HuH-7 (cell line): ENCODE measurements at regions not wholly inside any gene's neighbourhood (a gene's known extent, or its start where the extent isn't known, plus 50 kb on each side); places are given as distances from the start of the nearest gene placed in this dataset.
"Not testable (repeated sequence)": the region's sequence is repeated elsewhere in the genome, so short reads cannot be mapped to it uniquely, and the experiment has no call there.

ENCODE experiments used
- DNase-seq: peaks from one replicate; pipeline ENCODE4 v3.0.0; 2011; ENCODE audit warnings: low spot score

DNA sequence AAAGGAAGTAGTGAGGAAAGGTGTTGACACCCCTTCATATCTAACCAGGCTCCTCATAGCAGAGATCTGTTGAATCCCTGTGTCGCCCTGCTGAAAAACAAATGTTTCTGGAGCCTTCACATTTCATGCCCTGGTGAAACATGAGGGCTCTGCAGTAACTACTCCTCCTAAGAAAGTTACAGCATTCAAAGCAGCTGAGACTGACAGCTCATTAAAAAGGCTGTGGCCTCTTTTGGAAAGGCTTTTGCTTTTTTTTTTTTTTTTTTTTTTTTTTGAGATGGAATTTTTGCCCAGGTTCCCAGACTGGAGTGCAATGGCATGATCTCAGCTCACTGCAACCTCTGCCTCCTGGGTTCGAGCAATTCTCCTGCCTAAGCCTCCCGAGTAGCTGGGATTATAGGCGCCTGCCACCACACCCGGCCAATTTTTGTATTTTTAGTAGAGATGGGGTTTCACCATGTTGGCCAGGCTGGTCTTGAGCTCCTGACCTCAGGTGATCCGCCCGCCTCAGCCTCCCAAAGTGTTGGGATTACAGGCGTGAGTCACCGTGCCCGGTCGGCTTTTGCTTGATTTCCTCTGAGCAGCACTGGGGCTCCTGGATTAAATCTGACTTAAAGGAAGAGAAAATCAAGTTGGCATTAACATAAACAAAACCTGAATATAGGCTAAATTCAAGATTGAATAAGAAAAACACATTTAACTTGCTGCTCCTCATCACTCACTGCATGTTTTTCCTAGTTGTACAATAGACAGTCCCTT, 112.9 kb downstream of the PCSK1 start:
- not testable (repeated sequence) for DNase-seq

DNA sequence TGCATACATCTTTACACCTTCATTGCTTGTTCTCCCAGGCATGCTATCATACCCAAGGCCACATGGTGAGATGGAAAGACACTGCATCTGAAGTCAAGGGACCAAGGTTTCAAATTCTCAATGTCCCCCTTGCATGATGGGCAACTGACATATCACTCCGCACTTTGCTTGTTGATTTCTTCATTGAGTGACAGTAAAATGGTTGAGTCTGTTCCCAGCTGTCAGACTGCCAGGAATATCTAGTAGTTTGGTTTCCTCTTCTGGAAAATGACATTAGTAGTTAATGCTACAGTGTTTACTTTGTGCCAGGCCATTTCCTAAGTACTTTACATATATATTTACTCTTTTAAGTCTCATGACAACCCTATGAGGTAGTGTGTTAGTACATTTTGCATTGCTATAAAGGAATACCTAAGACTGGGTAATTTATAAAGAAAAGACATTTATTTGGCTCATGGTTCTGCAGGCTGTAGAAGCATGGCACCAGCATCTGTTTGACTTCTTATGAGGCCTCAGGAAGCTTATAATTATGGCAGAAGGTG, 114.4 kb downstream of the PCSK1 start:
- DNase-seq = no peak

DNA sequence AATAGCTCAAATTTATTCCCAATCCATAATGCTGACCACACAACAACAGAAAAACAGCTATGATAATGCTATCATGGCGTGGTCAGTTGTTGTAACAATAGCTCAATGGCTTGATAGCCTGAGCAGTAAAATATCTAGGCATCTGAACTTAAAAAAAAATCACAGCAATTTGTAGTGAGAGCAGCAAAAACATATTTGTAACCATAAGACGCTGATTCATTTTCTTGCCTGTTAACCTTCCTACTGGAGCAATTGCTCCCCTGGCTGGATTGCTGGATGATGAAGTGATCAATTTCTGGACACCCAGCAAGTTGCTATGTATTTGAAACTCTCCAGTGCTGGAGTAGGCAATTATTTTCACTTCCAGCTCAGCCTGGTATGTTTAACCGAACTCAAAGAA, 115.1 kb downstream of the PCSK1 start:
- DNase-seq = no peak

DNA sequence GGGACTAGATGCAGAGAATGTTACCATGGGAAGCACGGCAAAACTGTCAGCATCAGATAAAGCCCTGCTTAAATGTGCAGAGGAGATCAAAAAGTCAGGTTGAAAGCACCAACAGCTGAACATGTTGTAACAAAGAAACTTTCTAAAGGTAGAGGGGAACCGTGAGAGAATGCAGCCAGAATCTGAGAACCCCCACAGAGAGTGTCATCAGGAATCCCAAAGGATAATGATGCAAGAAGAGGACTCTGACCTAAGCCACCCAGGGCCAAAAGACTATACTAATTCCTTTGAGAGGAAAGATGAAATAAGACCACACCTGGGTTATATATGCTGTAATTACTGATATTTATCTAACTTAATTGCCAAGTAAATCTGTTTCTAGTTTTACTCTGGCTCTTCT, 116.6 kb downstream of the PCSK1 start:
- no peak for DNase-seq

DNA sequence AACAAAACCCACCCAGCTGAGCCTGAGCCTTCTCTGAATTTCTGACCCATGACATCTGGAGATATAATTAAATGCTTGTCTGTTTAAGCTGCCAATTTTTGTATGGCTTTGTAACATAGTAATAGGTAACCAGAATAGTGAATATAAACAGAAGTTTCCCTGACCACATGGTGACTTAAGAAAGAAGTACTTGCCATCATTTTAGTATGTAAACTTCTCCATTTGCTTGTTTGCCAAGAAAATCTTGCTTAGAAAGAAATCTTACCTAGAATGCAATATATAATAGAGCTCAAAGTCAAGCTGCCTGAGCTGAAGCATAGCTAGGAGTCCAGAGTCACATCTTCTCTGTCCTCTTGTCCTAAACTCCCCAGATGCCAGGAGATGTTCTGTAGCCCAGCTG, 117.0 kb downstream of the PCSK1 start:
- no peak for DNase-seq

DNA sequence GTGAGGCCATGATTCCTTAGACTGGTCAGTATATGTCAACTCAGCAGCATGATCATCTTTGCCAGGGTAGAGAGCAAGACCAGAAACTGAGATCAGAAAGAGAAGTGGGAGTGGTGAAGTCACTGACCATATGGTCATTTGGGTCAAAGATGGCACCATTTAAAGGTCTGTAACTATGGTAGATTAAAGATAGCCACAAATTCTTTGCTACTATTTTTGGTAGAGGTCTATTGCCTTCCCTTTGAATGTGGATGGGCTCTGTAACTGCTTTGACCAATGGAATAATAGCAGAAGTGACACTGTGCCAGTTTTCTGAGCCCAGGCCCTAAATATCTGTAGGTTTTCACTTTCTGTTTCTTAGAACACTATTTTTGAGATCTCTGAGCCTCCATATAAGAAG, 117.6 kb downstream of the PCSK1 start:
- DNase-seq = no peak

DNA sequence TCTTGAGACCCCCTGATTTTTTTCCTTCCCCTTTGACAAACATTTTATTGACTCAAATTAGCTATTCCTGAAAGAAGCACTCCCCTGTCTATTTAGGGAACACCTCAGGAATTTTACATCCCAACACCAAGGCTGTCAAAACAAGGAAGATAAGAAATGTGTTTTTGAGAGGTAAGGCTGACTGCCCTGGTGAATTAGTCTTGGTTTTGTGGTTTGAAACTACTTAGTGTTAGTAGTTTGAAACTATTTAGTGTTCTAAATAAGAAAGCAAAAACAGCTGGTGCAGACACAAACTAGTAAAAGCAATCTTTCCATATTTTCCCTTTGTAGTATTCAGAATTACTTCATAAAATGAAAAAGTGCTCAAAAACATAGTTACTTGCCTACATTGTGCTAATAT, 120.7 kb downstream of the PCSK1 start:
- no peak for DNase-seq

DNA sequence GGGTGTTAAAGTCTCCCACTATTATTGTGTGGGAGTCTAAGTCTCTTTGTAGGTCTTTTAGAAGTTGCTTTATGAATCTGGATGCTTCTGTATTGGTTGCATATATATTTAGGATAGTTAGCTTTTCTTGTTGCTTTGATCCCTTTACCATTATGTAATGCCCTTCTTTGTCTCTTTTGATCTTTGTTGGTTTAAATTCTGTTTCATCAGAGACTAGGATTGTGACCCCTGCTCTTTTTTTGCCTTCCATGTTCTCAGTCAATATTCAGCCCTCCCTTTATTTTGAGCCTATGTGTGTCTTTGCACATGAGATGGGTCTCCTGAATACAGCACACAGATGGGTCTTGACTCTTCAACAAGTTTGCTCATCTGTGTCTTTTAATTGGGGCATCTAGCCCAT, 126.0 kb downstream of the PCSK1 start:
- DNase-seq = not testable (repeated sequence)

DNA sequence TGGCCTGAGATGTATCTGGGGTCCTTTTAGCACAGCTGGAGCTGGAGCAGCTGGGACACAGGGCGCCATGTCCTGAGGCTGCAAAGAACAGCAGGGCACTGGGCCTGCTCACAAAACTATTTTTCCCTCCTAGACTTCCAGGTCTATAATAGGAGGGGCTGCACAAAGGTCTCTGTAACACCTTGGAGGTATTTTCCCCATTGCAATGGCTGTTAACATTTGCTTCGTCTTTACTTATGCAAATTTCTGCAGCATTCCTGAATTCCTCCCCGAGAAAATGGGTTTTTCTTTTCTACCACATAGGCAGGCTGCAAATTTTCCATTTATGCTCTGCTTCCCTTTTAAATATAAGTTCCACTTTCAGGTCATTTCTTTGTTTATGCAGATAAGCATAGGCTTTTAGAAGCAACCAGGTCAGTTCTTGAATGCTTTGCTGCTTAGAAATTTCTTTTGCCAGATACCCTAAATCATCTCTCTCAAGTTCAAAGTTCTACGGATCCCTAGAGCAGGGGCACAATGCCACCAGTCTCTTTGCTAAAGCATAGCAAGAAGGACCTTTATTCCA, 130.8 kb downstream of the PCSK1 start:
- DNase-seq = no peak

DNA sequence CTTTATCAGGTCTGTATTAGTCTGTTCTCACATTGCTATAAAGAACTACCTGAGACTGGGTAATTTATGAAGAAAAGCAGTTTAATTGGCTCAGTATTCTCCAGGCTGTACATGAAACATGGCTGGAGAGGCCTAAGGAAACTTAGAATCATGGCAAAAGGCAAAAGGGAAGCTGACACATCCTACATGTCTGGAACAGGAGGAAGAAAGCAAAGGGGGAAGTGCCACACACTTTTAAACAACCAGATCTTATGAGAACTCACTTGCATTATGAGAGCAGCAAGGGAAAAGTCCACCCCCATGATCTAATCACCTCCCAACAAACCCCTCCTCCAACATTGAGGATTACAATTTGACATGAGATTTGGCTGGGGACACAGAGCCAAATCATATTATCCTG, 132.1 kb downstream of the PCSK1 start:
- no peak for DNase-seq

DNA sequence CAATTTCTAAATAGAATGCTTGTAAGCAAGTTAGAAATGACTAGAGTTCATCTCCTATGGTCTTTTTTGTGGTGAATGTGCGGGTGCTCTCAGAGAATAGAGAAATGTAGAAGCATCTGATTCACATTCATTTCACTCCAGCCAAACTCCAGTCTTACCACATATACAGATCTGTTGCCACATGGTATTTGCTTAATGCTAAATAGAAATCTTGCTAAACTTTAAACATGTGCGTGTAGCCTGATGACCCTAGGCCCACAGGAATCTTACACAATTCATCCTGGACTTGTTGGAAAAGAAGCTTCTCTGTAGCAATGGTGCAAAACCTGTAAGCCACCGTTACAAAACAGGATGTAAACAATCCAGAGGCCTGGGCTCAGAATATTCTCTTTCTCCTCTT, 135.2 kb downstream of the PCSK1 start:
- peak; percentile 30 for DNase-seq

DNA sequence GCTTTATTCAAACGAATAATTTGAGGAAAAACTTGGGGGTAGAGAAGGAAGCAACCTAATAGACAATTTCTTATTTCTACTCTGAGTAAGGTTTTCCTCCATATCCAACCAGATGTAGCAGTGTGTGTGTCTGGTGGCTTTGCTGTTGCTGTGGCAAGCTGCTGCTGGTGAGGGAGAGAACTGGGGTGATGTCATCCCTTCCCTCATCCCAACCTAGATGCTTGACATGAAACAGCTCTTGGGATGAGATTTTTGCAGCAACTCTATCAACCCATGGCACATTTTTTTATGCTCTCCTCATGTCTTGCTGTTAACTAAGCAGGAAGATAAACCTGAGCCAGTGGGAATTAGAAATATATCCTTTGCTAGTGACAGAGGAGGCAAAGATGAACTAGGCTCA, 135.8 kb downstream of the PCSK1 start:
- no peak for DNase-seq

DNA sequence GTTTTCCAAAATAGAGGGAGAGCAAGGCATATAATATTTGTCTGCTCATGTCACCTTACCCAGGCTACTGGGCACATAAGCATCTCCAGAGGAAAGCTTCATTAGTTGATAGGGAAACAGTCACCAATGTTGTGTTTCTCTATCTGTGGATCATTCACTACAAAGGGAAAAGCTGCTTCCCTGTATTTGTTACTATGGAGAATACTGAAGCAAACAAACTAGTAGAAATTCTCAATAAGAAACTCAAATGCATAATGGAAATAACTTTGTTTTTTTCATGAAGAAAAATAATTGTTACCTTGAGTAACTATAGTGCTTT, 138.2 kb downstream of the PCSK1 start:
- no peak for DNase-seq

DNA sequence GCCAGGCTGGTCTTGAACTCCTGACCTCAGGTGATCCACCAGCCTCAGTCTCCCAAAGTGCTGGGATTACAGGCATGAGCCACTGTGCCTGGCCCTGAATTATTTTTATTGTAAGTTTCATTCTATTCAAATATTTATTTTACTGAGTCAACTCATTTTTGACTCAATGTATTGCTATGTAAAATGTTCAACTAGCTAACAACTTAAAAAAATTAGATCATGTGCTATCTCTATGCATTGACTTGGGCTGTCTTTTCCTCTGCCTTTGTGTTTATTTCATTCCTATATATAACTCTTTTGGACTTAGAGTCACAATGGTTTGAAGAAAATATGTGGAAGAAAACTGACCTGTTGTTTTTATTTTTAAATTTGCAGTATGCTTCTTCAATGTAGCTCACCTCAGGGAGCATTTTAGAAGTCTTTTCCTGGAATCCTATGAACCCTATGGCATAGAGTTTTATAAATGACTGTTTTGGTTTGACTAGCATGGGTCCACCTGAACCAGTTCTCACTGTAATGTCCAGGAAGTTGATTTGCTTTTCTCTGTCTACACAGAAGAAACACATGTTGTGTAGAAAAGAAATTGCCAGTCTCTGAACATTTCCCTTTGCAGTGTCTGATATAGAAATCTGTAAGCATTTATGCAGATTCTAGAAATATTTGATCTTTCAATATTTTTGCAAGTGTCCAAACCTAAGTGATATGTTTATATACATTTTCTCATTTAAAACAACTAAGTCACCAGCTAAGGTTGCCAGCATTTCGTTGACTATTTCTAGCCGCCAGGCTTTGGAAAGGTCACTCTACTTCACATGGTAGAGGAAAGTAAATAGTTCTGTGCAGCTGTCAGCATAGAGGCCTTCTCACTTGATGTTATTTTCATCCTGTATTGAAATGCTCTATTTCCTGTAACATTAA, 138.8 kb downstream of the PCSK1 start:
- no peak for DNase-seq

DNA sequence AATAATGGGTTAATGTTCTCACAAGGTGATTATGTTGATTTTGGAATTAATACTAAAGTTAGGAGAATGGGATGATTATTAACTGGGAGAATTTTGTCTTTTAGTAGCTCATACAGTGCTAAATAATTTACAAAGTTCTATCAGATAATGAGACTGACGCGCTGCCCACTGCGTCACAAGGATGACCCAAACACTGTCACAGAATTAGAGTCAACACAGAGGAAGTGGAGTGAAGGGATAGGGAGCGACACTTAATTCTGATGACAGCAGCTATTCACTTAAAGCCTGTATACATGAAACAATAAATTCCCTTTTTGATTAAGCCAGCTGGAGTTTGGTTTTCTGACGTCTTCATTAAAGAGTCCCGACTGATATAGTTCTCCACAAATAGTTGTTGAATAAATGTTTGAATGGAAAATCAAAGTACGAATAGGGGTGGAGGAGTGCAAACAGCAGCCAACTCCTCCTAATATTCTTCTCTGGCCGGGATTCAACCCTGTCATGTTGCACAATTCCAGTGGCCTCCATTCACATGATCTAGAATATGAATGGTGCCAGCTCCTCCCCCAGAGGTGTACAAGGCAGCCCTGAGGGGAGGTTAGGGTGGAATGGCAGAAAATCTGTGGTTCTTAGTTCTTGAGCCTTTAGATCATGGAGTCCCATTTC, 140.3 kb downstream of the PCSK1 start:
- DNase-seq = no peak

DNA sequence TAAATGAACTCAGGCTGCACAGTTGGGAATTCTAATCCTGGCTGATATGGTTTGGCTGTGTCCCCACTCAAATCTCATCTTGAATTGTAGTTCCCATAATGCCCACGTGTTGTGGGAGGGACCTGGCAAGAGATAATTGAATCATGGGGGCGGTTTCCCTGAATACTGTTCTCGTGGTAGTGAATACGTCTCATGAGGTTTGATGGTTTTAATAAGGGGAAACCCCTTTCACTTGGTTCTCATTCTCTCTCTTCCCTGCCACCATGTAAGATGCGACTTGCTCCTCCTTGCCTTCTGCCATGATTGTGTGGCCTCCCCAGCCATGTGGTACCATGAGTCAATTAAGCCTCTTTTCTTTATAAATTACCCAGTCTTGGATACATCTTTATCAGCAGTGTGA, 143.8 kb downstream of the PCSK1 start:
- DNase-seq = not testable (repeated sequence)

DNA sequence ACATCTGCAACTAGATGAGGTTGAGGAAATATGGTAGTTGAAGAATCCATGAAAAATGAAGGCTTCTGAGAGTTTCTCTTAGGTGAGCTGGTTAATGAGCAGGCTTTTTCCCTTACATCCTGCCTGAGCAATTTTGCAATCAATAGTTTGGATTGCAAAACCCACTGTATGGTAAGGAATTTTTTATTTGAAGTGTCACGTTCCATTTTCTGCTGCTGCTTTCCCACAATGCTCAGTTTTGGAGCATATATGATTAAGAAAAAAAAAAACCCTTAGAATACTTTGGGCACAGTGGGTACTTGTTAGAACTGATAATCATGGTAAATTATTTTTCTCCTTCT, 144.2 kb downstream of the PCSK1 start:
- DNase-seq = peak; percentile 17

DNA sequence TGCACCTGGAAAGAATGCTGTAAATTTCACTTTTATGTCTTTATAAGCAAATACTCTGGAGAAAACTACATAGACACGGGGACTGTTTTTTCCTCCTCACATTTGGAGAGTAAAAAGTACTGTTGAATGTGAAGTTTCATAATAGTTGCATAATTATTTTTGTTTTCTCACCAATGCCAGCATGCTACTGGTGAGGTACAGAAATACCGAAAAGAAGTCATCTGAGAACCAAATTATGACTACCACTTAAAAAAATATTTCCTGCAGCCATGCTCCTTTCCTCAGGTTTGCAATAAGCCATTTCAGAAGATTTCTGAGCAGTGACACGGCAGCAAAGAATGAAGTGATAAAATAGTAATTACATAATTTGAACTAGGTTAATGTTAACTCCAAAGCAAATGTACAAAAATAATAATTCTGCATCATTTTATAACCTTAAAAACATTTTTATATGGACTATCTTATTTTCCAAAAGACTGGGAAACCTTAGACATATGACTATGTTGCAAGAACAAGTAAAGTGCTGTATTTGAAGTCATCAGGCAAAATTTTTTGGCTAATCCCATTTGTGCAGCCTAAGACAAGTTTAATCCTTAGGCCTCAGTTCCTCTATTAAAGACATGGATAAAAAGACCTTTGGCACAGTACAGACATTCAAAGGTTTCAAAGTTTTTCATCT, 144.7 kb downstream of the PCSK1 start:
- DNase-seq = no peak

DNA sequence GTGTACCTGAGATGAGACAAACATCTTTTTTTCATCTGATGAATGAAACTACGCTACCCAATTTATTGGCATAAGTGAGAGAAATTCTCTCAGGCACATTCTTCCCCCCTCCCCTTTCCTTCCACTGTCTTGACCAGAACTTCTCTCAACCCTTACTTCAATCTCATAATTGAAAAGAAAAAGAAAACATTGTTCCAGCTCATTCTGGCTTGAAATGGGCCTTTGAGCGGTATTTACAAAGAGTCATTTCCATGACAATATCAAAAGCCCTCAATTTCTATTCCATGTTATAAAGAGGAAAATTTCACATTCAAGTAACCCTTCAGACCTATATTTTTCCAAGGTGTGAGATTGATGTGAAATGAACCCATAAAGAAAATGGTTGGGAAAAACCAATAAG, 145.9 kb downstream of the PCSK1 start:
- DNase-seq = no peak

DNA sequence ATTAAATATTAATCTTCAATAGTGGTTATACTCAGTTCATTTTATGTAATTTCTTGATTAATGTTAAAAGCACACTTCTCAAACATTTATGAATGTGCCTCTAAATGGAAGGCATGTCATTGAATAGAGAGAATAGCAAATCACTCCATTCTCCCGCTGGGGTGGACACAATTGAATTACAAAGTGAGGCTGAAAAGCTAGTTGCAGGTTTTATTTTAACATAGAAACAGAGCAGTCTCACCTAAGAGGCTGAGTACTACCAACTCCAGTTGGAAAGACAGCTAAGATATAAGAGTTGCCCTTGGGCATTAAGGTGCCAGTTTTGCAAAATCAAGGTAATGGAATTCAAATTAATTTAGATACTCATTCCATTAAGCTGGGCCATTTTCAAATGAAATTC, 147.2 kb downstream of the PCSK1 start:
- no peak for DNase-seq

DNA sequence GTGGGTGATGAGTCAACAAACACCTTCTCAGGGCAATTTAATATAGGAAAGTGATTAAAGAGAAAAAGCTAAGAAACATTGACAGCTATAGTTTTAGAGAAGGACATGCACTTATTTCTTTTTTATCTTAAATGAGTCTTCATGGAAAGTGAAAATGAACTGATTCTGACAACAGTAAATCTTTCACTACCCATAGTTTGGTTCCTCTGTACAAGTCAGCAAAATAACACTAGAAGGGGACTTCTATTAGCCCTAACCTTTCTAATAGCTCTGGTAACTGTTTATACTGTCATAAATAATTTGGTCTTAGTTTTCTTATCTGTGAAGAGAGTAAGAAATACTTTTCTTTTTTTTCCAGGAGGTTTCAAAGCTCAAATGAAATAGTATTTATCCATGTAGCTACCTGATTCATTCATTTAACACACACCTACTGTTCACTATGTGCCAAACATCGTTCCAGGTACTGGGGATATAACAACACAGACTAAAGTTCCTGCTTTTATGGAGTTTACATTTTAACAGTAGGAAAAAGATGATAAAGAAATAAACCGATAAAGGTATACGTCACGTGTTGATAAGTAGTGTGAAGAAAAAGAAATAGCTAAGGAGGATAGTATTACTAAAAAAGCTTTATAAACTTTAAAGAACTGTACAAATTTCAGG, 148.2 kb downstream of the PCSK1 start:
- DNase-seq = no peak
